Thyroid gland (tissue), 4 donors: ENCODE measurements at regions not wholly inside any gene's neighbourhood (a gene's known extent, or its start where the extent isn't known, plus 50 kb on each side); places are given as distances from the start of the nearest gene placed in this dataset.

Source experiments
- DNase-seq, 2 donors: peaks; one replicate each; pipeline ENCODE4 v3.0.0-alpha.2; 2019
- H3K27ac ChIP-seq, 3 donors: fragments of 200-600 bp; sonication (generic); 1 replicate in 2 of 3; 2 replicates in 1 of 3; pipeline ENCODE4 v1.5.1; 2016 to 2019; ENCODE audit warnings: mild to moderate bottlenecking in 1 of 3, moderate library complexity in 1 of 3
- H3K27me3 ChIP-seq: fragments of 200-600 bp; sonication (generic); one replicate; pipeline ENCODE4 v1.5.1; 2019
- H3K36me3 ChIP-seq, 2 donors: fragments of 200-600 bp; sonication (generic); one replicate each; pipeline ENCODE4 v1.5.1; 2016 to 2019
- H3K4me1 ChIP-seq, 2 donors: fragments of 200-600 bp; sonication (generic); one replicate each; pipeline ENCODE4 v1.5.1; 2017 to 2019
- H3K4me3 ChIP-seq, 3 donors: fragments of 200-600 bp; sonication (generic); replicated peaks in 1 of 3; 1 replicate in 2 of 3; 2 replicates in 1 of 3; pipeline ENCODE4 v1.5.1; 2016; ENCODE audit warnings: mild to moderate bottlenecking in 1 of 3
- H3K9me3 ChIP-seq: fragments of 200-600 bp; sonication (generic); one replicate; pipeline ENCODE4 v1.5.1; 2017
- POLR2A ChIP-seq, 2 donors: fragments of 450-650 bp; IDR thresholded peaks; one replicate each; pipeline ENCODE4 v1.6.1; 2017; ENCODE audit warnings: antibody characterized with exemption in 2 of 2, mild to moderate bottlenecking in 2 of 2, moderate library complexity in 1 of 2
- WGBS, 2 donors: methylation state at CpG; one replicate each; pipeline ENCODE4 v1.1.5; 2017; 5-methylcytosine and 5-hydroxymethylcytosine counted together
- intact Hi-C: fragments of 100-400 bp; cut with DNase I; formaldehyde crosslinking; loops from one replicate; pipeline ENCODE4 v1.15.1; 2023
- TF ChIP-seq, protein P1 (sequence below), 6 experiments: fragments of 200-600 bp in 3 of 6; fragments of 450-650 bp in 3 of 6; sonication (generic) in 3 of 6; IDR thresholded peaks; one replicate each; pipeline ENCODE4 v1.5.1; 2016 to 2019; ENCODE audit warnings: antibody characterized with exemption in 6 of 6, mild to moderate bottlenecking in 2 of 6, inconsistent platforms in 1 of 6, moderate library complexity in 1 of 6

DNA sequence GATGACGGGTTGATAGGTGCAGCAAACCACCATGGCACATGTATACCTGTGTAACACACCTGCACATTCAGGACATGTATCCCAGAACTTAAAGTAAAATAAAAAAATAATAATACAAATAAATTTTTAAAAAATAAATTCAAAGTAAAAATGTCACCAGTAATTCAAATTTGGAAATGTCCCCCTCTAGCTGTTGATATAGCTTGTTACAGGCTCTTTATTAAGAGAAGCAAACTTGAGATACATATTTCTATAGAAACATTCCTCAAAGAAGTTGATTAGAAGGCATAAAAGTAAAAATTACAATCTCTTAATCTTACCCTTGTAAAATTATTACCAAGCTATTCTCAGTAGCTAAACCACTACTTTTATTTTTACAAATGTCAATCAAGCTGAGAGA is 1397.0 kb downstream of the FAM133A start:
- Histone ChIP-seq H3K4me3 (no peak overlapping the region), H3K27ac (no peak overlapping the region)

DNA sequence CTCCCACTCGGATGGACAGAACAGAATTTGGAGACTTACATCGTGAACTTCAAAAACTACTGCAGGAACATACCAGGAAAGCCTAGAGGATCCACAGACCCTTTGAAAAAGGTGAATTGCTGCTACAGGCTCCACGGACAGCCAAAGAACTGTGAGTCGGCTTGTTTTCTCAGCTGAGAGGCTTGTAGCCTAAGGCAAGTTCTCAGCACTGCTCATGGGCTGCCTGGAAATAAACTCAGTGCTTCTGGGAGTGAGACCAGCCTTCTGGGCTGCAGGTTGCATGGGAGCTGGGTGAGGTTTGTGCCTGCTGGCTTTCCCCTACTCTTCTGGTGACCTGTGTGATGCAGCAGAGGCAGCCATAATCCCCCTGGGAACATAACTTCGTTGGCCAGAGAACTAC is 1397.6 kb downstream of the FAM133A start:
- intact Hi-C loops, result no loop called here
- DNase-seq, result no peak
- no peaks in the 10 kb centered on the region for H3K4me1 ChIP-seq
- WGBS, 2 donors, result 58 to 86% methylated on average over 3 to 5 of the region's 5 CpGs
- TF ChIP-seq, protein P1, sequence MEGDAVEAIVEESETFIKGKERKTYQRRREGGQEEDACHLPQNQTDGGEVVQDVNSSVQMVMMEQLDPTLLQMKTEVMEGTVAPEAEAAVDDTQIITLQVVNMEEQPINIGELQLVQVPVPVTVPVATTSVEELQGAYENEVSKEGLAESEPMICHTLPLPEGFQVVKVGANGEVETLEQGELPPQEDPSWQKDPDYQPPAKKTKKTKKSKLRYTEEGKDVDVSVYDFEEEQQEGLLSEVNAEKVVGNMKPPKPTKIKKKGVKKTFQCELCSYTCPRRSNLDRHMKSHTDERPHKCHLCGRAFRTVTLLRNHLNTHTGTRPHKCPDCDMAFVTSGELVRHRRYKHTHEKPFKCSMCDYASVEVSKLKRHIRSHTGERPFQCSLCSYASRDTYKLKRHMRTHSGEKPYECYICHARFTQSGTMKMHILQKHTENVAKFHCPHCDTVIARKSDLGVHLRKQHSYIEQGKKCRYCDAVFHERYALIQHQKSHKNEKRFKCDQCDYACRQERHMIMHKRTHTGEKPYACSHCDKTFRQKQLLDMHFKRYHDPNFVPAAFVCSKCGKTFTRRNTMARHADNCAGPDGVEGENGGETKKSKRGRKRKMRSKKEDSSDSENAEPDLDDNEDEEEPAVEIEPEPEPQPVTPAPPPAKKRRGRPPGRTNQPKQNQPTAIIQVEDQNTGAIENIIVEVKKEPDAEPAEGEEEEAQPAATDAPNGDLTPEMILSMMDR (IDR thresholded peaks at IDR 0.05), result no peak
- TF ChIP-seq POLR2A (IDR thresholded peaks at IDR 0.05), result no peak
- no peaks in the 10 kb centered on the region for H3K9me3 ChIP-seq
- H3K27ac ChIP-seq, result no peak overlapping the region
- peaks cover 8% of the 10 kb centered on the region for H3K27me3 ChIP-seq
- no peak overlapping the region for H3K4me3 ChIP-seq
- no peaks in the 10 kb centered on the region for H3K36me3 ChIP-seq

More for the DNA sequence above, 1397.0 kb downstream of the FAM133A start:
- no peak for TF ChIP-seq POLR2A (IDR thresholded peaks at IDR 0.05)
- TF ChIP-seq, protein P1 (IDR thresholded peaks at IDR 0.05), result no peak
- no peaks in the 10 kb centered on the region for H3K4me1 ChIP-seq
- H3K36me3 ChIP-seq, result no peaks in the 10 kb centered on the region
- intact Hi-C loops, result no loop called here
- no peak for DNase-seq
- H3K9me3 ChIP-seq, result no peaks in the 10 kb centered on the region
- H3K27me3 ChIP-seq, result peaks cover 8% of the 10 kb centered on the region
- 88 to 93% methylated on average over 1 of the region's 1 CpG for WGBS, 2 donors

DNA sequence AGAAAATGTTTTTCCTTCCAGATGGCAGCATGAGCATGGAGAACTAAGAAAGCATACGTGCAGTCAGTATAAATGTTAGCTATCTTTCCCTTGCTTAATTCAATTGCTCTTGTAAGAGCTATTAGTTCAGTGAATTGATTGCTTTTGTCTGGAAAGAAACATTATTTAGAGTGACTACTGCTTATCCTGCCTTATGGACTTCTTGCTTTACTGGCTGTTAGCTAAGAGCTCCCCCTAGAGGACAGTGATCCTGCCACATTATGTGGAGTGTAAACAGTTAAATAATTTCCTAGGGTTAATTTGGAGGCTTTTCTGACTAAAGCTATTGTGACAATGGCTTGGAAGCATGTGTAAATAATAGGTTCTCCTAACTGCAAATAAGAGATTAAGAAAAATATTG is 1402.4 kb downstream of the FAM133A start:
- no peaks in the 10 kb centered on the region for H3K9me3 ChIP-seq
- WGBS, 2 donors, result 47 to 54% methylated on average over 1 of the region's 1 CpG
- no peaks in the 10 kb centered on the region for H3K4me1 ChIP-seq
- DNase-seq, result no peak
- no peak overlapping the region for H3K4me3 ChIP-seq
- no peaks in the 10 kb centered on the region for H3K36me3 ChIP-seq
- no peak overlapping the region for H3K27ac ChIP-seq
- intact Hi-C loops, result no loop called here
- TF ChIP-seq POLR2A (IDR thresholded peaks at IDR 0.05), result no peak
- TF ChIP-seq, protein P1 (IDR thresholded peaks at IDR 0.05), result peak in 3 of 6 experiments; percentile 28 to 40 (median 39)
- H3K27me3 ChIP-seq, result no peaks in the 10 kb centered on the region

DNA sequence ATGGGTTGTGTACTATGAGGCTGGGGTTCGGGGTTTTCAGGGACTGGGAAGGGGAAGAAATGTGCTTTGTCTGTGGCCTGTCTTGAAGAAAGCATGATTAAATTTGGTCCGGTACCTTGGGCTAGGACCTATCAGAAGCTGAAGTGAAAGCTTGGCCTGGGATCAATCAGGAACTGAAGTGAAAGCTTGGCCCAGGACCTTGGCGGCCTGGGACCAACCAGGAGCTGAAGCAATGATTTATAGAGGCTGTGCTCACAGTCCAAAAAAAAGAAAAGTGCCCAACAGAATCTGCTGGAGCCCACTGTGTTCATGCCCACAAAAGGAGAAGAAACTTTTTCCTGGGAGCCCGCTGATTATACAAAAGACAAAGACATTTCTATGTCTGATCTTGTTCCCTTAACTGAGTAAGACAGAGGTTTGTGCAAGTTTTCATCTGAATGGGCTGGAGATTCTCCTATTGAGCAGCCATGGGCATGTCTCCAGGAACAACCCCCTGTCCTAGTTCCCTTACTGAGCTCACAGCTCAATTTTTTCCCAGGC is 1427.9 kb downstream of the FAM133A start:
- H3K27me3 ChIP-seq, result no peaks in the 10 kb centered on the region
- no peak overlapping the region for H3K4me3 ChIP-seq
- intact Hi-C loops, result no loop called here
- H3K9me3 ChIP-seq, result no peaks in the 10 kb centered on the region
- no peak for DNase-seq
- H3K36me3 ChIP-seq, result no peaks in the 10 kb centered on the region
- TF ChIP-seq, protein P1 (IDR thresholded peaks at IDR 0.05), result no peak
- TF ChIP-seq POLR2A (IDR thresholded peaks at IDR 0.05), result no peak
- no peaks in the 10 kb centered on the region for H3K4me1 ChIP-seq
- no peak overlapping the region for H3K27ac ChIP-seq
- WGBS, 2 donors, result 83 to 84% methylated on average over 3 to 4 of the region's 4 CpGs

DNA sequence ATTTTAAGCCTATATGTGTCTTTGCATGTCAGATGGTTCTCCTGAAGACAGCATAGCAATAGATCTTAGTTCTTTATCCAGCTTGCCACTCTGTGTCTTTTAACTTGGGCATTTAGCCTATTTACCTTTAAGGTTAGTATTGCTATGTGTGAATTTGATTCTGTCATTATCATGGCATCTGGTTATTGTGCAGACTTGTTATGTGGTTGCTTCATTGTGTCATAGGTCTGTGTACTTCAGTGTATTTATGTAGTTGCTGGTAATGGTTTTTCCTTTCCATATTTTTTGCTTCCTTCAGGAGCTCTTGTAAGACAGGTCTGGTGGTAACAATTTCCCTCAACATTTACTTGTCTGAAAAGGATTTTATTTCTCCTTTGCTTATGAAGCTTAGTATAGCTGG is 1443.5 kb downstream of the FAM133A start:
- Histone ChIP-seq H3K4me1 (no peaks in the 10 kb centered on the region), H3K9me3 (no peaks in the 10 kb centered on the region), H3K36me3 (no peaks in the 10 kb centered on the region), H3K27ac (no peak overlapping the region), H3K4me3 (no peak overlapping the region), H3K27me3 (no peaks in the 10 kb centered on the region)
- TF ChIP-seq POLR2A (IDR thresholded peaks at IDR 0.05), result no peak
- TF ChIP-seq, protein P1 (IDR thresholded peaks at IDR 0.05), result no peak
- intact Hi-C loops, result no loop called here
- no peak for DNase-seq
